K562 (cell line): ENCODE measurements at regions not wholly inside any gene's neighbourhood (a gene's known extent, or its start where the extent isn't known, plus 50 kb on each side); places are given as distances from the start of the nearest gene placed in this dataset.

Experiments used
- ATAC-seq: fragments of 200-7000 bp; cut with Tn5 transposase; 3 replicates; pipeline ENCODE4 v1.9.1; 2020; ENCODE audit warnings: moderate library complexity
- BruUV-seq: library from RNA; stranded (reverse); fragments of 400-500 nt; replicated peaks from 2 replicates; lab custom pipeline; 2021; lab: Mats Ljungman, UMichigan
- CTCF ChIA-PET: fragments of 300-600 bp; formaldehyde crosslinking; extraction: SDS; loops from one replicate; lab custom pipeline; 2021; ENCODE audit warnings: low intra/inter-chr PET ratio; lab: Yijun Ruan, JAX
- POLR2A ChIA-PET: fragments of 300-600, 350-650 bp; sonication (Branson Sonifier 250); formaldehyde crosslinking; extraction: SDS; loops from one replicate; lab custom pipeline; 2021; ENCODE audit warnings: antibody characterized with exemption, inconsistent platforms; lab: Yijun Ruan, JAX
- DNase-seq, 4 experiments: peaks; one replicate each; pipeline versions ENCODE4 v3.0.0 to v3.0.0-alpha.2; 2011 to 2018; ENCODE audit warnings: low spot score in 3 of 4, mixed read lengths in 3 of 4; ENCODE audit errors: extremely low read depth in 1 of 4
- FAIRE-seq: peaks from 2 replicates; lab custom pipeline; 2011; peaks lifted over from hg19 to GRCh38; lab: Jason Lieb, UNC
- H2AFZ ChIP-seq: 2 replicates; pipeline ENCODE4 v1.6.0; 2011; ENCODE audit warnings: low read depth, low read length, control low read depth, inconsistent platforms
- H3K27ac ChIP-seq: fragments of 200-600 bp; 3 replicates; pipeline ENCODE4 v1.8.0; 2011; ENCODE audit warnings: low read depth, mild to moderate bottlenecking, control low read depth, inconsistent platforms, low read length, moderate library complexity, mixed read lengths; ENCODE audit errors: extremely low read depth
- H3K27me3 ChIP-seq, 2 experiments: fragments of 300-600 bp in 1 of 2; 2 replicates in 1 of 2; 3 replicates in 1 of 2; pipeline versions ENCODE4 v1.6.0 to v1.8.0; 2011; ENCODE audit warnings: inconsistent platforms in 2 of 2, low read length in 2 of 2, mild to moderate bottlenecking in 1 of 2, mixed read lengths in 1 of 2, moderate library complexity in 1 of 2; ENCODE audit not compliant: control insufficient read depth in 2 of 2, insufficient read depth in 2 of 2
- H3K36me3 ChIP-seq: fragments of 300-600 bp; 3 replicates; pipeline ENCODE4 v1.8.0; 2011; ENCODE audit warnings: mild to moderate bottlenecking, low read length, inconsistent platforms; ENCODE audit not compliant: control insufficient read depth, insufficient read depth
- H3K4me1 ChIP-seq, 2 experiments: fragments of 200-600 bp in 1 of 2; replicated peaks in 1 of 2; 2 replicates in 1 of 2; 3 replicates in 1 of 2; pipeline versions ENCODE4 v1.5.1 to v1.8.0; 2011; ENCODE audit warnings: inconsistent platforms in 2 of 2, low read length in 2 of 2, mild to moderate bottlenecking in 1 of 2, mixed read lengths in 1 of 2, moderate library complexity in 1 of 2; ENCODE audit not compliant: control insufficient read depth in 2 of 2, insufficient read depth in 2 of 2
- H3K4me2 ChIP-seq: 2 replicates; pipeline ENCODE4 v1.6.1; 2011; ENCODE audit warnings: low read length, control low read depth, inconsistent platforms, mixed read lengths; ENCODE audit not compliant: insufficient read depth
- H3K4me3 ChIP-seq: fragments of 200-600 bp; sonication (generic), shearing (Covaris generic); 2 replicates; pipeline ENCODE4 v1.5.1; 2016; ENCODE audit warnings: control low read depth, inconsistent platforms
- H3K79me2 ChIP-seq: fragments of 200-600 bp; 3 replicates; pipeline ENCODE4 v1.8.0; 2011; ENCODE audit warnings: low read length, inconsistent platforms; ENCODE audit not compliant: control insufficient read depth, insufficient read depth
- H3K9ac ChIP-seq, 2 experiments: 2 replicates each; pipeline versions ENCODE4 v1.6.0 to v1.6.1; 2011; ENCODE audit warnings: low read depth in 2 of 2, low read length in 2 of 2, control low read depth in 1 of 2, inconsistent platforms in 1 of 2, mild to moderate bottlenecking in 1 of 2, mixed read lengths in 1 of 2; ENCODE audit not compliant: insufficient read depth in 1 of 2
- H3K9me1 ChIP-seq: one replicate; pipeline ENCODE4 v1.6.0; 2011; ENCODE audit warnings: inconsistent platforms, mild to moderate bottlenecking, low read length, moderate library complexity; ENCODE audit not compliant: control insufficient read depth, insufficient read depth
- H3K9me3 ChIP-seq: replicated peaks from 2 replicates; pipeline ENCODE4 v1.5.1; 2011; ENCODE audit warnings: low read depth, low read length, inconsistent platforms; ENCODE audit not compliant: control insufficient read depth, insufficient read depth
- H4K20me1 ChIP-seq: replicated peaks from 2 replicates; pipeline ENCODE4 v1.6.1; 2011; ENCODE audit warnings: low read length, inconsistent platforms, mixed read lengths; ENCODE audit not compliant: control insufficient read depth, insufficient read depth
- MBD1 ChIP-seq: fragments of 250-450 bp; sonication (Bioruptor Pico); IDR thresholded peaks from 2 replicates; pipeline ENCODE4 v1.8.0; 2022; ENCODE audit warnings: inconsistent platforms
- ZNF280B ChIP-seq: fragments of 250-450 bp; sonication (Bioruptor Pico); IDR thresholded peaks from 2 replicates; pipeline ENCODE4 v1.5.1; 2021; ENCODE audit warnings: mild to moderate bottlenecking
- WGBS: fragments of 100-300 bp; shearing (Covaris generic); methylation state at CpG from one replicate; pipeline ENCODE4 v1.1.6; 2016; ENCODE audit warnings: low coverage, mixed read lengths; ENCODE audit not compliant: insufficient coverage; ENCODE audit errors: missing lambda C conversion rate; 5-methylcytosine and 5-hydroxymethylcytosine counted together
- in situ Hi-C: fragments of 300-500 bp; cut with MboI; formaldehyde crosslinking; loops from 4 replicates; pipeline ENCODE4 v1.15.0; 2018; ENCODE audit warnings: inconsistent platforms, mixed read lengths
- intact Hi-C: fragments of 100-400 bp; cut with micrococcal nuclease; formaldehyde crosslinking; loops from 2 replicates; pipeline ENCODE4 v1.14.2; 2022
- TF ChIP-seq, protein P1 (sequence below): fragments of 250-450 bp; sonication (Bioruptor Pico); IDR thresholded peaks from 2 replicates; pipeline ENCODE4 v1.8.0; 2021; ENCODE audit warnings: mild to moderate bottlenecking, moderate library complexity

DNA sequence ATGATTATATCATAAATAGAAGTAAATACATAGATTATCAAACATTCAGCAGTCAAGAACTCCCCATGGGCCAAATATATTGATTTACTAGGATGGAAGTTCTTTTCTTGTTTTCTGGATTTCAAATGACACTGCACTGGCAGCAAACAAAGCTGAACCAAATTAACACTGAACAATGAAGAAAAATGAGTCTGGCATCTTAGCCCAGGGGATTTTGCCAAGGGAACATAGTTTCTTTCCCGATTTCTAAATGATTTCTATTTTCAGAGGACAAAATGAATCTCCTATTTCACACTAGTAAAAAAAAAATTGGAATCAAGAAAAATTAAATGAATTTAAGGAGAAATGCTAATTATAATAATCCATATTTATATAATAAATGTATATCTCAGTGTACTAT is 116.9 kb upstream of the FAM174A start:
- Histone ChIP-seq H3K27me3 (no peaks in the 10 kb centered on the region), H3K4me2 (no peak overlapping the region), H3K9me3 (no peaks in the 10 kb centered on the region), H3K4me3 (no peak overlapping the region), H3K9ac (no peak overlapping the region), H3K36me3 (no peaks in the 10 kb centered on the region), H3K79me2 (no peaks in the 10 kb centered on the region), H3K4me1 (no peaks in the 10 kb centered on the region), H3K27ac (no peak overlapping the region), H4K20me1 (no peaks in the 10 kb centered on the region), H2AFZ (no peak overlapping the region), H3K9me1 (no peaks in the 10 kb centered on the region)
- in situ Hi-C loops, result no loop called here
- CTCF ChIA-PET, result no interaction called here
- FAIRE-seq (no peak), DNase-seq (no peak), ATAC-seq (no peak)
- WGBS, result 0% methylated on average over 1 of the region's 1 CpG
- TF ChIP-seq, protein P1, sequence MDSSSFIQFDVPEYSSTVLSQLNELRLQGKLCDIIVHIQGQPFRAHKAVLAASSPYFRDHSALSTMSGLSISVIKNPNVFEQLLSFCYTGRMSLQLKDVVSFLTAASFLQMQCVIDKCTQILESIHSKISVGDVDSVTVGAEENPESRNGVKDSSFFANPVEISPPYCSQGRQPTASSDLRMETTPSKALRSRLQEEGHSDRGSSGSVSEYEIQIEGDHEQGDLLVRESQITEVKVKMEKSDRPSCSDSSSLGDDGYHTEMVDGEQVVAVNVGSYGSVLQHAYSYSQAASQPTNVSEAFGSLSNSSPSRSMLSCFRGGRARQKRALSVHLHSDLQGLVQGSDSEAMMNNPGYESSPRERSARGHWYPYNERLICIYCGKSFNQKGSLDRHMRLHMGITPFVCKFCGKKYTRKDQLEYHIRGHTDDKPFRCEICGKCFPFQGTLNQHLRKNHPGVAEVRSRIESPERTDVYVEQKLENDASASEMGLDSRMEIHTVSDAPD (CRISPR knock-in tag), result no peak
- TF ChIP-seq MBD1 (no peak), ZNF280B (CRISPR knock-in tag) (no peak)
- intact Hi-C loops, result no loop called here
- no TSS peak for BruUV-seq
- POLR2A ChIA-PET, result no interaction called here
